ENCODE measurements at regions not wholly inside any gene's neighbourhood (a gene's known extent, or its start where the extent isn't known, plus 50 kb on each side); places are given as distances from the start of the nearest gene placed in this dataset.
"Not testable (repeated sequence)": the region's sequence is repeated elsewhere in the genome, so short reads cannot be mapped to it uniquely, and the experiment has no call there.

GRCh38 chr9:115845648-115846312 lies 307.8 kb upstream of the PAPPA start:
- DNase-seq = no peak

- no peak for DNase-seq
Observed at GRCh38 chr9:115847216-115847615, 306.4 kb upstream of the PAPPA start.

GRCh38 chr9:115849679-115850412 lies 303.7 kb upstream of the PAPPA start:
- no peak for DNase-seq

DNA sequence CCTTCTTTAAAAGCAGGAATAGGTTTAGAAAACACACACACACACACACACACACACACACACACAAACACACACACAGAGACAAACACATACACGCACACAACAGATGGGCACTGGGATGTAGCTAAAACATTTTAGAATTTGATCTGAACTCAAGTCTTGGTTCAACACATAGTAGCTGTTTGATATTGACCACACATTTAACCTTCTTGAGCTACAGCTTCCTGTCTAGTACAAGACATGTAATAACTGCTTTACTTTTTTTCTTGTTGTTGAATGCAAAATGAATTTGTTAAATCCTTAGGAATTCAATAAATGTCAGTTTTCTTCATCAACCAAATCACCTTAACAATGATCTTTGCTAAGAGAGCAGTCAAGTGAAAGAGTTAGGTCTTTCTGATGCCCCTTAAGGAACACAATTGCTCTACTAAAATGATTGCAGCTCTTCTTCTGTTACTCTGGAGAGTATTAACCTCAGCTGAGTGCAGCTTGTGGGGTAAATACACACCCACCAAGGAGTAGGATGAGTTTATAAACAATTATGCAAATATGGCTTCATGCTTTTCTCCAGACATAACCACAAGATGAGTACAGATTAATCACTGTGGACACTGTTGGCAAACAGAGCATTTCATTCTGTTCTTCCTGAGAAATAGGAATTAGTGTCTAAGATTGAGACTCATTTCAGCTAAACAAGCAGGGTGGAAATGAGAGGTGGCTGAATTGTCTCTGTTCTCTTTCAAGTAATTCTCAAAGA lies 302.9 kb upstream of the PAPPA start:
- DNase-seq = no peak

GRCh38 chr9:115855458-115856133 lies 298.0 kb upstream of the PAPPA start:
- no peak for DNase-seq

DNA sequence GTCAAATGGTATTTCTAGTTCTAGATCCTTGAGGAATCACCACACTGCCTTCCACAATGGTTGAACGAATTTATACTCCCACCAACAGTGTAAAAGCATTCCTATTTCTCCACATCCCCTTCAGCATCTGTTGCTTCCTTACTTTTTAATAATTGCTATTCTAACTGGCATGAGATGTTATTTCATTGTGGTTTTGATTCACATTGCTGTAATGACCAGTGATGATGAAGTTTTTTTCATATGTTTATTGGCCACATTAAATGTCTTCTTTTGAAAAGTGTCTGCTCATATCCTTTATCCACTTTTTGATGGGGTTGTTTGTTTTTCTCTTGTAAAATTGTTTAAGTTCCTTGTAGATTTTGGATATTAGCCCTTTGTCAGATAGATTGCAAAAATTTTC lies 295.2 kb upstream of the PAPPA start:
- not testable (repeated sequence) for DNase-seq

GRCh38 chr9:115862021-115862420 lies 291.6 kb upstream of the PAPPA start:
- no peak for DNase-seq

DNA sequence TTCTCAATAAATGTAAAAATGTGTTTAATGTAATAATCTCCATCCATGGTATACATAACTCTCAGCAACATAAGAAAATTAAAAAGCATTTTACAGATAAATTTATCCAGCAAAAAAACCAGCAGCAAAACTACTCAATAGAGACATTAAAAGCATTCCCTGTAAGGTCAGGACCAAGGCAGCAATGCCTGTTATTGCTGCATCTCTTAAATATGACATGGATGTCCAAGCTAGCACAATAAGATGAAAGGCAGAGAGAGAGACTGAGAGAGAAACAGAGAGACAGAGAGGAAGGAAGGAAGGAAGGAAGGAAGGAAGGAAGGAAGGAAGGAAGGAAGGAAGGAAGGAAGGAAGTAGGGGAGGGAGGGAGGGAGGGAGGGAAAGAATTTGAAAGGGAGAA lies 289.0 kb upstream of the PAPPA start:
- DNase-seq = no peak

DNA sequence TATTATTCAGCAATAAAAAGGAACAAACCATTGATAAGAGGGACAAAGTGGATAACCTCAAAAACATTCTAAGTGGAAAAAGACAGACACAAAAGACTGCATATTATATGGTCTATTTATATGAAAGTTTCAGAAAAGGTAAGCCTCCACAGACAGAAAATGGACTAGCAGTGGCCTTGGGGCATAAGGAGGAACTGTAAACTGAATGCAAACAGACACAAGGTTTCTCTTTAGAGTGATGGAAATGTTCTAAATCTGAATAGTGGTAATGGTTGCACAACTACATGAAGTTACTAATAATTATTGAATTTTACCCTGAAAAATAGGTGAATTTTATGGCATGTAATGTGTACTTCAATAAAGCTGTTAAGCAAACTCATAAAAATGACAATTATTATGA lies 286.3 kb upstream of the PAPPA start:
- no peak for DNase-seq

- no peak for DNase-seq
Observed at GRCh38 chr9:115877852-115878438, 275.6 kb upstream of the PAPPA start.

DNA sequence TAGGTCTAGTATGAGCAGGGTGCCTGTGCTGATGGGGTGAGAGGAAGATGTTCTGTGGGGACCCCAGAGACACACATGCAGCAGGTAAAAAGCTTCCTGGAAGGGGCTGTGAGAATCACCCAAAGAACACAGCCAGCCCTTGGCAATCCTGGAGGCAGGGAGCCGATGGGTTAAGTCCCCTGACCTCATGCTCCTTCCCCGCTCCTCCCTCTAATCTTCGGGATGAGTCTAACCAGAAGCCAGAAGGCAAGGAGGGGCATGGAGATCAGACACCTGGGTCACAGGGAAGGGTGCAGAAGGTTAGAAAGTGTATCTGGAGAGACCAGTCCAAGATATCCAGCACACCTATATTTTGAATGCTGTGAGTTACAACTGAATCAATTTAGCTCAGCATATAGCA lies 274.1 kb upstream of the PAPPA start:
- no peak for DNase-seq

- no peak for DNase-seq
Observed at GRCh38 chr9:115880221-115880885, 273.2 kb upstream of the PAPPA start.

DNA sequence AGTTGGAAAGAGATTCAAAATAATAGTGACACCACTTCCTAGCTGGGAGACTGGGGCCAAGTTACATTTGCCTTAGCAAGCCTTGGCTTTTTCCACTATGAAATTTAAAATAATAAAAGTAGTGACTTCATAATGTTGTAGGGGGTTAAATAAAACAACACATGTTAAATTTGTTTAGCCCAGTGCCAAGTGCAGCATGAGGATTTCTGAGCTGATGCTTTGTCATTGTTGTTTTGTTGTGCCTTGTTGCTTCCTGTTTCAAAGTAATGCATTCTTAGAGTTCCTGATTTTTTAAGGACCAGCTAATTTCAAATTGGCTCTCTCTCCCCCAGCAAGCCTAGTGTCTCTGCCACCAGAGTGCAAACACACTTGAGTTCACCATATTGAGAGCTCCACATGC lies 270.7 kb upstream of the PAPPA start:
- DNase-seq = no peak

DNA sequence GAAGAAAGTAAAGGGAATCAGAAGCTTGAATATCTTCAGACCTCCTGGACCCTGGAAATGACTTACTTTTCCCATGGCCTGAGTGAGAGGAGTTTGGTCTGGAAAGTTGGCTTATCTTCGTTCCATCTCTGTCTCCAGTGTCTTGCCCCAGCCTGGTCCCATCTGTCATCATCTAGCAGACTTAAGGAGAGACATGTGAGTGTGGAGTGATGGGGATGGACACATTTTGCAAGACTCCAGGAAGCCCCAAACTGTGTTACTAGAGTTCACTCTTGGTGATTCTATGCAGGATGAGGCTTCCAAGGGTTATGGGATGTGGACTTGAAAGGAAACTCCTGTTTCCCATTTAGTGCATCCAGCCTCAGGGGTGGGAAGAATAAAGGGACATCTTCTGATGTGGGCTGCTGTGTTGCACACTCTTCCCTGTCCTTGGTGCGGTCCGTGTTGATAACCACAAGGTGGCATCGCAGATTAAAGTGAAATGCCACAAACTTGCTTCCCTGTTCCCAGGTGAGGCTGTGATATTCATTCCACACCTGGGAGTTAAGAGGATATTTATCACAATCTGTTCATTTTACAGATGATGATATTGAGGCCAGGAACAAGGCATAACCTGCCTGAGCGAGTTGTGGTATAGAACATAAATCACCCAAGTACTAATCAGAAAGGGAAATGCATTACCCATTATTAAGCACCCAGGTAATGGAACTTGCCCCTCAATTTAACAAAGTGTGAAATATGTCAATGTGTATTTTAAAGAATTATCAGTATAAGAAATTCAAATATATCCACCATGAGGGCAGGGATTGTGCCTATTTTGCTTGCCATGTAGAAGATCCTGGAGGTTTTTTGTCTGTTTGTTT lies 269.9 kb upstream of the PAPPA start:
- no peak for DNase-seq

DNA sequence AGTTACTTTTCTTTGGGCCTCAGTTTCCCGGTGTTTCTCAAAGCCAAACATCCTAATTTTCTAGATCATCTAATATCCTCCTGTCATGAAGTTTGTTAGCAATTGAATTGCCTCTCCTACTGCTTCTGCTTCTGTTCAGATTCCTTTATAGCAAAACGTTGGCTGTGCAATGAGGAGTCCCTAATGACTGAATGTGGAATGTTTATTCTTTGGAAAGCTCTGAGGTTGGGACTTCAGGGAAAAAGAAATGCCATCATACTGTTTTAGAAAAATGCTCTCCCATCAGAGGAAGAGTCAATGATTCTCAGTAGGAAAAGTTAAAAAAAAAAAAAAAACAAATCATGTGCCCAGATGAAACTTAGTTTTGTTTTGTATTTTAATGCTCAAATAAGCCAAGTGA lies 268.7 kb upstream of the PAPPA start:
- no peak for DNase-seq

GRCh38 chr9:115888131-115888530 lies 265.5 kb upstream of the PAPPA start:
- DNase-seq = no peak

GRCh38 chr9:115891929-115892328 lies 261.7 kb upstream of the PAPPA start:
- no peak for DNase-seq

DNA sequence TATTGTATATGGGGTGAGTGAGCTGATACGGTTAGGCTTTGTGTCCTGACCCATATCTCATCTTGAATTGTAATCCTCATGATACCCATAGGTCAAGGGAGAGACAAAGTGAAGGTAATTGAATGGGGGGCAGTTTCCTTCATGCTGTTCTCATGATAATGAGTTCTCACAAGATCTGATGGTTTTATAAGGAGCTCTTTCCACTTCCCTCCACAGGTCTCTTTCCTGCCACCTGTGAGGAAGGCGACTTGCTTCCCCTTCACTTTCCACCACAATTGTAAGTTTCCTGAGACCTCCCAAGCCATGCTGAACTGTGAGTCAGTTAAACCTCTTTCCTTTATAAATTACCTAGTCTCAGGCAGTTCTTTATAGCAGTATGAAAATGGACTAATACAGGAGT lies 255.1 kb upstream of the PAPPA start:
- not testable (repeated sequence) for DNase-seq

DNA sequence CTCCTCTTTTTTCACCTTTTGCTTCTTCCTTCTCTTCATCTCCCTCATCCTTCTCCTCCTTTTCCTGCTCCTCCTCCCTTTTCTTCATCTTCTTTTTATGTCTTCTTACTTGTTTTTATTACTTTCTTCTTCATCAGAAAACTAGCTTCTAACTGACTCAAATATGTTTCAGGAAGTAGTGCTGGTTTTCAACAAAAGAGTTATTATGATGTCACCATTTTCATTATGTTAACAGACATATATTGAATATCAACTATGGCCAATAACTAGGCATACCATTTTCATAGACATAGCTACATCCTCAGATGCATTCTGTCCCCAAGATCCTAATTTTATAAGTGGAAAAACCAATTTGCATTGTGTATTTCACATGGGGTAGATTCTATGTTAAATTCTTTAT lies 252.9 kb upstream of the PAPPA start:
- DNase-seq = no peak

GRCh38 chr9:115910959-115911358 lies 242.6 kb upstream of the PAPPA start:
- no peak for DNase-seq

GRCh38 chr9:115912086-115912485 lies 241.5 kb upstream of the PAPPA start:
- no peak for DNase-seq
